ENCODE measurements at regions not wholly inside any gene's neighbourhood (a gene's known extent, or its start where the extent isn't known, plus 50 kb on each side); places are given as distances from the start of the nearest gene placed in this dataset.

DNA sequence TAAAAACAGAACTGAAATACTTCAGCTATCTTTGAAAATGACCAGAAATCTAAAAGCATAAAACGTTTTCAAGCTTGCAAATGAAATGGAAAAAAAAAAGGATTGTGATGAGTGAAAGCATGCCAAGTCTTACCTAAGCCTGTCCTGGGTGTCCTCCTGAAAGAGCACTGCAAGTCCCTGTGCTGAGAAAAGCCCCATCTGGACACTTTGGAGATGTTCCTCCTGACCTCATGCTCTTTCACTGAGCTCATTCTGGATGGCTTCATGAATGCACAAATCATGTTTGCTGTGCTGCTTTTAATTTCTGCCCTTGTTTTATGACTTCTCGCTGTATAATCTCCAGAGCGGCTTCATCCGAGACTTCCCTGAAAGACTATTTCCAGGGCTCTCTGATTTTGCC, 136.0 kb downstream of the SOD2 start:
- Histone ChIP-seq H3K9me3 (ENCODE audit: low read length) (no peaks in the 10 kb centered on the region), H4K20me1 (ENCODE audit: insufficient read depth, low read length) (no peaks in the 10 kb centered on the region), H2AFZ (ENCODE audit: low read length) (no peak overlapping the region), H3K27ac (ENCODE audit: low read depth, low read length, poor library complexity, severe bottlenecking) (no peak overlapping the region), H3K4me3 (ENCODE audit: low read depth, low read length, poor library complexity, severe bottlenecking) (no peak overlapping the region), H3K36me3 (ENCODE audit: insufficient read depth, low read length) (no peaks in the 10 kb centered on the region), H3K4me1 (ENCODE audit: insufficient read depth, low read length, poor library complexity, severe bottlenecking) (no peaks in the 10 kb centered on the region), H3K9me2 (ENCODE audit: insufficient read depth, low read length) (no peaks in the 10 kb centered on the region), H3K4me2 (ENCODE audit: low read length) (no peak overlapping the region), H3K79me2 (ENCODE audit: insufficient read depth, low read depth, low read length) (no peaks in the 10 kb centered on the region)
- ChIA-PET CTCF (ENCODE audit: unreplicated experiment) (no interaction called here), POLR2A (interaction anchor here (0.6 to 1.3 kb wide), 2 partner anchors 17 to 343 kb away, joined by 3 read pairs; no protein-coding TSS in a partner anchor)
- no peak for DNase-seq (ENCODE audit: low spot score)
- TF ChIP-seq EZH2phosphoT487 (IDR thresholded peaks at IDR 0.05; ENCODE audit: borderline replicate concordance, low read depth, low read length) = no peak
- TF ChIP-seq, protein P1, sequence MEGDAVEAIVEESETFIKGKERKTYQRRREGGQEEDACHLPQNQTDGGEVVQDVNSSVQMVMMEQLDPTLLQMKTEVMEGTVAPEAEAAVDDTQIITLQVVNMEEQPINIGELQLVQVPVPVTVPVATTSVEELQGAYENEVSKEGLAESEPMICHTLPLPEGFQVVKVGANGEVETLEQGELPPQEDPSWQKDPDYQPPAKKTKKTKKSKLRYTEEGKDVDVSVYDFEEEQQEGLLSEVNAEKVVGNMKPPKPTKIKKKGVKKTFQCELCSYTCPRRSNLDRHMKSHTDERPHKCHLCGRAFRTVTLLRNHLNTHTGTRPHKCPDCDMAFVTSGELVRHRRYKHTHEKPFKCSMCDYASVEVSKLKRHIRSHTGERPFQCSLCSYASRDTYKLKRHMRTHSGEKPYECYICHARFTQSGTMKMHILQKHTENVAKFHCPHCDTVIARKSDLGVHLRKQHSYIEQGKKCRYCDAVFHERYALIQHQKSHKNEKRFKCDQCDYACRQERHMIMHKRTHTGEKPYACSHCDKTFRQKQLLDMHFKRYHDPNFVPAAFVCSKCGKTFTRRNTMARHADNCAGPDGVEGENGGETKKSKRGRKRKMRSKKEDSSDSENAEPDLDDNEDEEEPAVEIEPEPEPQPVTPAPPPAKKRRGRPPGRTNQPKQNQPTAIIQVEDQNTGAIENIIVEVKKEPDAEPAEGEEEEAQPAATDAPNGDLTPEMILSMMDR (conservative IDR thresholded peaks at IDR 0.05; ENCODE audit: low read length) = no peak
- intact Hi-C loops (cut with micrococcal nuclease; ENCODE audit: unreplicated experiment) = no loop called here
- BruUV-seq (replicated peaks) = no TSS peak

DNA sequence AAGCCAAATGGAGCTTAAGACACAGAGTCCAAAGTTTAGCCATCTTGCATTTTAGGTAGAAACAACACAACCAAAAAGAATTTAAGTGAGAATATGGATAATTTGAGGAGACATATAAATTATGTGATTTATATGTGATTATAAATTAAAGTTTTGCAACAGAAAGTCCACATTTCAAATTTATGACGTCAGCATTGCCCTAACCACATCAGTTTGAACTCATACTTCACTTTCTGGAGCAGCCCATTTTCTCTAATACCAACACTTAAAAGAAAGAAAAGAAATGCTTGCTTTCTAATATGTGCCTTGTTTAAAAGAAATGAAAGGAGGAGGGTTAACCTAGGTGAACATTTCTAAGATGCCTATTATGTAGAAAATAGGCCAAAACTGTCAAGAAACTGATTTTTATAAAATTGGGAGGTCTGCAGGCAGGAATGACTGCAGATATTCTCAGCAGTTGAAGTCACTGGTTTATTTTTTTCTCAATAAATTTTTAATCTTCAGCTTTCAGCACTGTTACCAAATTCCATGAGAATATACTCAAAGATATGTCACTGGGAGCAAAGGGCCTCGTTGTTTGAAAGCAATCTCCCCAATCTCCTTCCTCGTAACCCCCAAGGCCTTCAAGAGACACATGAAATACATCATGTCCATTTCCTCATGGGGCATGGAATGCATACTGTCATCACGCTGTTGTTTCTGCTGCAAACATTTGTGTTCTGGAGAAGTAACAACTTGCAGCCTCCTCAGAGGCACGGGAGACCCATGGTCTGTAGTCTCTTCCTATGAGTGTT, 137.8 kb downstream of the SOD2 start:
- ChIA-PET CTCF (ENCODE audit: unreplicated experiment) (no interaction called here), POLR2A (interaction anchor here (0.9 kb wide), 1 partner anchor 171 kb away, joined by 3 read pairs; no protein-coding TSS in a partner anchor)
- no peaks in the 10 kb centered on the region for H3K9me2 ChIP-seq (ENCODE audit: insufficient read depth, low read length)
- no peaks in the 10 kb centered on the region for H3K79me2 ChIP-seq (ENCODE audit: insufficient read depth, low read depth, low read length)
- H3K4me1 ChIP-seq (ENCODE audit: insufficient read depth, low read length, poor library complexity, severe bottlenecking) = no peaks in the 10 kb centered on the region
- intact Hi-C loops (cut with micrococcal nuclease; ENCODE audit: unreplicated experiment) = no loop called here
- no peak overlapping the region for H3K27ac ChIP-seq (ENCODE audit: low read depth, low read length, poor library complexity, severe bottlenecking)
- H3K36me3 ChIP-seq (ENCODE audit: insufficient read depth, low read length) = no peaks in the 10 kb centered on the region
- no peaks in the 10 kb centered on the region for H3K9me3 ChIP-seq (ENCODE audit: low read length)
- TF ChIP-seq, protein P1 (conservative IDR thresholded peaks at IDR 0.05; ENCODE audit: low read length) = no peak
- no peak for TF ChIP-seq EZH2phosphoT487 (IDR thresholded peaks at IDR 0.05; ENCODE audit: borderline replicate concordance, low read depth, low read length)
- H4K20me1 ChIP-seq (ENCODE audit: insufficient read depth, low read length) = no peaks in the 10 kb centered on the region
- no peak overlapping the region for H3K4me3 ChIP-seq (ENCODE audit: low read depth, low read length, poor library complexity, severe bottlenecking)
- BruUV-seq (replicated peaks) = no TSS peak
- no peak overlapping the region for H2AFZ ChIP-seq (ENCODE audit: low read length)
- DNase-seq (ENCODE audit: low spot score) = no peak
- no peak overlapping the region for H3K4me2 ChIP-seq (ENCODE audit: low read length)

DNA sequence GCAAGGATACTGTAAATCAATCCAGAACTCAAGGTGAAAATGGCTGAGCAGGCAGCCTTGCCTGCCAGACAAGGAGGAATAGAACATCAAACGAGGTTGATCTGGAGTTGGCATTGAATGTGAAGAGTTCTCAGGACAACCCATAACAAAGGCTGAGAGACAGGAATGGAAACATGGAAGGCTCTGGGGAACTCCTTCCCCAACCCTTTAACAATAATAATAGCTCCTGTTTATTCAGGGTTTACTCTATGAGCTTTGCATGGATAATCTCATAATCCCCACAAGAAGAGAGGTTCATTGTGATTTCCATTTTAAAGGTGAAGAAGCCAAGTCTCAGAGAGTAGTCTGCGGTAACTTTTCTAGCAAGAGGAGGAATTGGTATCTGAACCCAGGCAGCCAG, 151.7 kb downstream of the SOD2 start:
- H3K4me1 ChIP-seq (ENCODE audit: insufficient read depth, low read length, poor library complexity, severe bottlenecking) = no peaks in the 10 kb centered on the region
- no peak overlapping the region for H3K4me3 ChIP-seq (ENCODE audit: low read depth, low read length, poor library complexity, severe bottlenecking)
- no TSS peak for BruUV-seq (replicated peaks)
- no peaks in the 10 kb centered on the region for H3K36me3 ChIP-seq (ENCODE audit: insufficient read depth, low read length)
- no peak overlapping the region for H2AFZ ChIP-seq (ENCODE audit: low read length)
- CTCF ChIA-PET (ENCODE audit: unreplicated experiment) = no interaction called here
- no peaks in the 10 kb centered on the region for H4K20me1 ChIP-seq (ENCODE audit: insufficient read depth, low read length)
- no peaks in the 10 kb centered on the region for H3K9me3 ChIP-seq (ENCODE audit: low read length)
- H3K4me2 ChIP-seq (ENCODE audit: low read length) = no peak overlapping the region
- POLR2A ChIA-PET = interaction anchor here (0.6 to 0.7 kb wide), 2 partner anchors 50 to 80 kb away, joined by 3 to 5 read pairs; no protein-coding TSS in a partner anchor
- no peaks in the 10 kb centered on the region for H3K9me2 ChIP-seq (ENCODE audit: insufficient read depth, low read length)
- no peak overlapping the region for H3K27ac ChIP-seq (ENCODE audit: low read depth, low read length, poor library complexity, severe bottlenecking)
- H3K79me2 ChIP-seq (ENCODE audit: insufficient read depth, low read depth, low read length) = no peaks in the 10 kb centered on the region
- intact Hi-C loops (cut with micrococcal nuclease; ENCODE audit: unreplicated experiment) = no loop called here
- no peak for TF ChIP-seq EZH2phosphoT487 (IDR thresholded peaks at IDR 0.05; ENCODE audit: borderline replicate concordance, low read depth, low read length)
- TF ChIP-seq, protein P1 (conservative IDR thresholded peaks at IDR 0.05; ENCODE audit: low read length) = no peak
- DNase-seq (ENCODE audit: low spot score) = no peak

All from OCI-LY7 (cell line).